Prostate gland (tissue), 2 donors: ENCODE measurements at regions not wholly inside any gene's neighbourhood (a gene's known extent, or its start where the extent isn't known, plus 50 kb on each side); places are given as distances from the start of the nearest gene placed in this dataset.
A peak's percentile ranks its signal among the peaks of the same experiment; 100 is the strongest.

Experiments
- DNase-seq: peaks from one replicate; pipeline ENCODE4 v3.0.0-alpha.2; 2019; ENCODE audit warnings: low spot score
- H3K27ac ChIP-seq, 2 donors: fragments of 200-600 bp; sonication (generic); 2 replicates each; pipeline ENCODE4 v1.5.1; 2017 to 2019
- H3K27me3 ChIP-seq: fragments of 200-600 bp; sonication (generic); replicated peaks from 2 replicates; pipeline ENCODE4 v1.5.1; 2019; ENCODE audit not compliant: insufficient read depth
- H3K36me3 ChIP-seq, 2 donors: fragments of 200-600 bp; sonication (generic); 1 replicate in 1 of 2; 2 replicates in 1 of 2; pipeline versions ENCODE4 v1.5.1 to v1.8.1; 2017 to 2019
- H3K4me1 ChIP-seq: fragments of 200-600 bp; sonication (generic); replicated peaks from 2 replicates; pipeline ENCODE4 v1.5.1; 2019
- H3K4me3 ChIP-seq, 2 donors: fragments of 200-600 bp; sonication (generic); 2 replicates each; pipeline ENCODE4 v1.5.1; 2017 to 2019
- H3K9me3 ChIP-seq: fragments of 200-600 bp; sonication (generic); 2 replicates; pipeline ENCODE4 v1.5.1; 2017
- POLR2A ChIP-seq: fragments of 450-650 bp; IDR thresholded peaks from one replicate; pipeline ENCODE4 v1.6.1; 2016; ENCODE audit warnings: antibody characterized with exemption, mild to moderate bottlenecking
- POLR2AphosphoS5 ChIP-seq: sonication (generic); formaldehyde crosslinking; IDR thresholded peaks from one replicate; pipeline ENCODE4 v1.6.1; 2017; ENCODE audit warnings: antibody characterized with exemption
- WGBS: methylation state at CpG from one replicate; pipeline ENCODE4 v1.1.5; 2018; 5-methylcytosine and 5-hydroxymethylcytosine counted together
- intact Hi-C: fragments of 100-400 bp; cut with DNase I; formaldehyde crosslinking; loops from one replicate; pipeline ENCODE4 v1.14.2; 2022
- TF ChIP-seq, protein P1 (sequence below), 4 experiments: fragments of 200-600 bp in 2 of 4; fragments of 450-650 bp in 2 of 4; sonication (generic) in 2 of 4; IDR thresholded peaks; 1 replicate in 3 of 4; 2 replicates in 1 of 4; pipeline ENCODE4 v1.5.1; 2016 to 2019; ENCODE audit warnings: antibody characterized with exemption in 4 of 4, mild to moderate bottlenecking in 2 of 4, moderate library complexity in 2 of 4

DNA sequence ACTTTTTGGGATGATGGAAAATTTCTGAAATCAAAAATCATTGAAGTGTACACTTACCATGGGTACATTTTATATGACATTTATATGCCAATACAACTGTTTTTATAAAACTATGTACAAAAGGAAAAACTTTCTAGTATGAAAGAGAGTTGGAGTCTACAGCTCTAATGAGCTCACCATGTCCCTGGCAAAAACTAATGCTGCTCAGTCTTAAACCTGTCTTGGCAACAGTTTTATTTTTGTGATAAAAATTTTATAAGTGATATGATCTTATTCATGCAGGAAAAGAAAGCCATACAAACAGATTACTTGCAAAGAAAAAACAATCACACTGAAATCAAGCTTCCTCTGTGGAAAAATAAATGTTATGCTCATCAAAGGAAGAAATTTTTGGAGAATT lies 78.9 kb upstream of the RASEF start:
- intact Hi-C loops = no loop called here
- no peaks in the 10 kb centered on the region for H3K36me3 ChIP-seq
- no peaks in the 10 kb centered on the region for H3K4me1 ChIP-seq
- no peaks in the 10 kb centered on the region for H3K9me3 ChIP-seq
- no peak overlapping the region for H3K4me3 ChIP-seq
- TF ChIP-seq POLR2AphosphoS5 = peak; percentile 70
- TF ChIP-seq, protein P1, sequence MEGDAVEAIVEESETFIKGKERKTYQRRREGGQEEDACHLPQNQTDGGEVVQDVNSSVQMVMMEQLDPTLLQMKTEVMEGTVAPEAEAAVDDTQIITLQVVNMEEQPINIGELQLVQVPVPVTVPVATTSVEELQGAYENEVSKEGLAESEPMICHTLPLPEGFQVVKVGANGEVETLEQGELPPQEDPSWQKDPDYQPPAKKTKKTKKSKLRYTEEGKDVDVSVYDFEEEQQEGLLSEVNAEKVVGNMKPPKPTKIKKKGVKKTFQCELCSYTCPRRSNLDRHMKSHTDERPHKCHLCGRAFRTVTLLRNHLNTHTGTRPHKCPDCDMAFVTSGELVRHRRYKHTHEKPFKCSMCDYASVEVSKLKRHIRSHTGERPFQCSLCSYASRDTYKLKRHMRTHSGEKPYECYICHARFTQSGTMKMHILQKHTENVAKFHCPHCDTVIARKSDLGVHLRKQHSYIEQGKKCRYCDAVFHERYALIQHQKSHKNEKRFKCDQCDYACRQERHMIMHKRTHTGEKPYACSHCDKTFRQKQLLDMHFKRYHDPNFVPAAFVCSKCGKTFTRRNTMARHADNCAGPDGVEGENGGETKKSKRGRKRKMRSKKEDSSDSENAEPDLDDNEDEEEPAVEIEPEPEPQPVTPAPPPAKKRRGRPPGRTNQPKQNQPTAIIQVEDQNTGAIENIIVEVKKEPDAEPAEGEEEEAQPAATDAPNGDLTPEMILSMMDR (IDR thresholded peaks at IDR 0.05) = no peak
- no peak for TF ChIP-seq POLR2A
- DNase-seq = peak; percentile 14
- H3K27ac ChIP-seq = peak overlapping the region; percentile 71 to 76
- H3K27me3 ChIP-seq = no peaks in the 10 kb centered on the region

DNA sequence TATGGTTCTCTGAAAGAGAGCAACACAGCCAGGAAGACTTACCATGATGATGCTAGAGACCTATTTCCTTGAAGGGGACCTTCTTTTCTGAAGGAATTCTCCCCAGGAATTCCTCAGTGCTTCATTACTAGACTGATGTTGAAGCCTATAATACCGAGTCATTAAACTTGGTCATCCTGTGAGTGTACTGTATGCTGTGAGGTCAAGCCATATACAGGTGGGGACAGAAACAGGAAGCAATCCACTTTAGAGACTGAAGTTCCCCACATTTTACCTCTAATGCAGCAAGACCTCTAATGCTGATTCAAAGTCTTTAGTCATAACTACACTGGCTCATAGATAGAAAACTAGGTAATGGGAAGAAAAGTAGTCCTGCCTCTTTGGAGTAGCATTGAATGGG lies 77.1 kb upstream of the RASEF start:
- peak overlapping the region in 1 of 2 donors; percentile 41 for H3K27ac ChIP-seq
- H3K9me3 ChIP-seq = no peaks in the 10 kb centered on the region
- no peaks in the 10 kb centered on the region for H3K36me3 ChIP-seq
- no peaks in the 10 kb centered on the region for H3K27me3 ChIP-seq
- WGBS = 100% methylated on average over 1 of the region's 1 CpG
- no peaks in the 10 kb centered on the region for H3K4me1 ChIP-seq
- H3K4me3 ChIP-seq = no peak overlapping the region
- intact Hi-C loops = no loop called here
- TF ChIP-seq POLR2A = no peak
- TF ChIP-seq, protein P1 (IDR thresholded peaks at IDR 0.05) = no peak
- no peak for TF ChIP-seq POLR2AphosphoS5
- DNase-seq = no peak

DNA sequence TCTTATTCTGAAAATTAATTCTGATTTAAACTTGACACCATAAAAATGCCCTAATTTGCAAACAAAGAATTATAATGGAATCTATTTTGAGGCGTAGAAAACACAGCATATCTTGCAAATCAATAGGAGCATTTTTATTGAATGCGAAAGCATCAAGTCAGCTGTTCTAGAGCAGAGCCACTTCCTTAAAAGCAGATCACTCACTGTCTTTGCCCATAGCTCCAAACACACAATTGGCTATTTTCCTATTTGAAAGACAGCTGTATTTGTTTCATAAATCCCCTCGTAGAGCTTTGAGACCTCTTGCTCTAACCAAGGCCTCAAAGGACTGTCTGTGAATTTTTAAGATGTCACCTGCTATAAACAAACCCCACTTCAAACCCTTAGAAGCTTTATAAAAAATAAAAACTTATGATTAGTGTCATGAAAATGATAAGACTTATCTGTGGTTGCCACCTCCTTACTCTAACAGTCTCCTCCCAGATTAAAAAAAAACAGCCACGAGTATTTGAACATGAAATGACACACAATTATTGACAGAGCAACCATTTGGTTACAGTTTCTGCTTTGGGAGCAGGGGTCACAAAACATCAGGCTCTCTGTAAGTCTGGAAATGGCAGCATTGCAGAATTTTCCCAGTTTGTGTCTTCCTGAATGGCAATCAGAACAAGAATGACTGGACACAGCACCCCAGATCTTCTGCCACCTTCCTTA lies 75.6 kb upstream of the RASEF start:
- Histone ChIP-seq H3K4me1 (no peaks in the 10 kb centered on the region), H3K27ac (peak overlapping the region; percentile 35 to 44), H3K36me3 (no peaks in the 10 kb centered on the region), H3K9me3 (no peaks in the 10 kb centered on the region), H3K4me3 (no peak overlapping the region), H3K27me3 (no peaks in the 10 kb centered on the region)
- WGBS = 52% methylated on average over 4 of the region's 4 CpGs
- intact Hi-C loops = no loop called here
- TF ChIP-seq, protein P1 (IDR thresholded peaks at IDR 0.05) = no peak
- TF ChIP-seq POLR2A = no peak
- no peak for TF ChIP-seq POLR2AphosphoS5
- no peak for DNase-seq

DNA sequence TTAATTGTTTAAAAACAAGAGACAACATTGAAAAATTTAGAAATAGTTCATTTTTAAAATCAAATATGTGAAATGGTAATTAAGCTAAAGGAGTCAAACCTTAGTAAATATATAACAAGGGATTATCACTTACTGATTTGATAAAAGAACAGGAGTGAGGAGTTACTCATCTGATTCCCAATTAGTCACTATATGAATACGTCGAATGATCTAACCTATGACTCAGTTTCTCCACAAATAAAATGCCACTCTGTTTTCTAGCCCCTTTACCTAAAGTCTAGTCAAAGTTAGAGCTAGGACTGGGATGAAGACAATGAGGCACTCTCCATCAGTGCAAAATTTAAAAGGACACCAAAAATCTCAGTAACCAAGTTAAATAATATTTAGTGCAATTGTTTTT lies 70.4 kb upstream of the RASEF start:
- no peaks in the 10 kb centered on the region for H3K36me3 ChIP-seq
- intact Hi-C loops = no loop called here
- 82% methylated on average over 2 of the region's 2 CpGs for WGBS
- TF ChIP-seq, protein P1 (IDR thresholded peaks at IDR 0.05) = no peak
- TF ChIP-seq POLR2A (no peak), POLR2AphosphoS5 (no peak)
- no peaks in the 10 kb centered on the region for H3K4me1 ChIP-seq
- peak overlapping the region; percentile 74 to 82 for H3K27ac ChIP-seq
- no peaks in the 10 kb centered on the region for H3K27me3 ChIP-seq
- DNase-seq = no peak
- H3K9me3 ChIP-seq = no peaks in the 10 kb centered on the region
- H3K4me3 ChIP-seq = no peak overlapping the region

DNA sequence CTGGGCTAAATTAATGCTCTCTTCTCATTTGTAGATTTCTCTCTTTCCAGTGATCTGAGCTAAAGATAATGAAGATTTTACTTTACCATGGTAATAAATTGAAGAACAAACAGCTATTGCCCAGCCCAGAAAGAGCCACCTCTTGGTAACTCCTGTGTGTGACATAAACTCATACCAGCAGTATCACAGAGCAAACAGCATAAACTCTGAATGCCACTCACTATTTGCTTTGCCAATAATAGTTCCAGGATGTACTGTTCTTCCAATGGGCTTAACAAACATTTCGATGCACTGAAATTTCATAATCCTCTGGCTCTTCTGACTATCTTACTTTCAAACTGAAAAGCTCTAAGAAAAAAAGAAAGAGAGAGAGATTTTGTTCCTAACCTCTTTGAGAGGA lies 69.8 kb upstream of the RASEF start:
- Histone ChIP-seq H3K27me3 (no peaks in the 10 kb centered on the region), H3K4me1 (no peaks in the 10 kb centered on the region), H3K9me3 (no peaks in the 10 kb centered on the region), H3K36me3 (no peaks in the 10 kb centered on the region), H3K4me3 (no peak overlapping the region), H3K27ac (peak overlapping the region; percentile 74 to 82)
- intact Hi-C loops = no loop called here
- TF ChIP-seq POLR2AphosphoS5 = peak; percentile 89
- TF ChIP-seq POLR2A = no peak
- TF ChIP-seq, protein P1 (IDR thresholded peaks at IDR 0.05) = peak in 1 of 4 experiments; percentile 25
- WGBS = 18% methylated on average over 1 of the region's 1 CpG
- DNase-seq = peak; percentile 55
